Activated naive CD4-positive, alpha-beta T cell treated with anti-CD3 and anti-CD28 coated beads for 36 hours (primary cell): ENCODE measurements at regions not wholly inside any gene's neighbourhood (a gene's known extent, or its start where the extent isn't known, plus 50 kb on each side); places are given as distances from the start of the nearest gene placed in this dataset.

Experiments used
- CTCF ChIA-PET: fragments of 350-600 bp; sonication (Branson Sonifier 250); formaldehyde crosslinking; loops from one replicate; lab custom pipeline; 2021; ENCODE audit warnings: antibody characterized with exemption; lab: Charles Lee
- DNase-seq: peaks from one replicate; pipeline ENCODE4 v3.0.0-alpha.2; 2020
- H3K27ac Mint-ChIP-seq: one replicate; pipeline ENCODE4 v1.8.0; 2021; ENCODE audit warnings: mild to moderate bottlenecking, mixed read lengths
- H3K27me3 Mint-ChIP-seq: one replicate; pipeline ENCODE4 v1.8.0; 2021; ENCODE audit warnings: low read depth, mixed read lengths
- H3K36me3 Mint-ChIP-seq: one replicate; pipeline ENCODE4 v1.8.0; 2021; ENCODE audit warnings: low read depth, mixed read lengths
- H3K4me1 Mint-ChIP-seq: one replicate; pipeline ENCODE4 v1.8.0; 2021; ENCODE audit warnings: low read depth, mixed read lengths
- H3K4me3 Mint-ChIP-seq: one replicate; pipeline ENCODE4 v1.8.0; 2021; ENCODE audit warnings: mild to moderate bottlenecking, moderate library complexity, mixed read lengths
- H3K9me3 Mint-ChIP-seq: one replicate; pipeline ENCODE4 v1.8.0; 2021; ENCODE audit warnings: mixed read lengths
- intact Hi-C: fragments of 100-400 bp; cut with micrococcal nuclease; formaldehyde crosslinking; loops from one replicate; pipeline ENCODE4 v1.15.1; 2023

DNA sequence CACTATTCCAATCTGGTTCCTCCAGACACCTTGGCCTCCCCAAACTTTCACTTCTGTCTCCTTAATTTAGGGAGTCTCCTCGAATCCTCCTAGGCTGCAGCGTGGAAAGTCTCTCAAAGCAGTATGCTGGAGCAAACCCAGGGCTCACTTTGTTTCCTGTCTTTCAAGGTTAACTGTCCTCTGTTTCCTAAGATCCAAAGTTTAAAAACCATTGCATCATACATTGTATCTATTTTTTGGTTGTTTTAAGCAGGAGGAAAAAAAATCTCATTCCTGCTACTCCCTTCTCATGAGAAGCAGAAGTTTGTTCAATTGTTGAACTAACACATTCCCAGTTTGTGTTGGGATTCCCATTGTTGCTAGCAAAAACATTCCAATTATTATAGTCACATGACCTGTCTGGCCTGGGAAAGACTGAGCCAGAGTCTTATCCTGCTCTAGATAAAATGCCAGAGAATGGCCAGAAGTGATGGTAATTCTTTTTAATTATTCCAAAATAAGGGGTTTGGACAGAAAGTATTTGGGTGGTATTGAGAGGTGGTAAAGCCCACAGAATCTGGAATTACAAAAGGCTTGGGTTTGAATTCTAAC lies 67.3 kb downstream of the HSPB8 start:
- H3K4me1 Mint-ChIP-seq = no peaks in the 10 kb centered on the region

GRCh38 chr12:119247007-119247719 lies 68.4 kb downstream of the HSPB8 start:
- Mint-ChIP-seq H3K4me1 (no peaks in the 10 kb centered on the region), H3K4me3 (no peak overlapping the region), H3K9me3 (peaks cover 2% of the 10 kb centered on the region), H3K36me3 (no peaks in the 10 kb centered on the region), H3K27me3 (no peaks in the 10 kb centered on the region), H3K27ac (no peak overlapping the region)
- DNase-seq = no peak
- CTCF ChIA-PET = no interaction called here
- intact Hi-C loops = no loop called here

More for the DNA sequence above, 67.3 kb downstream of the HSPB8 start:
- intact Hi-C loops = no loop called here
- no peaks in the 10 kb centered on the region for H3K36me3 Mint-ChIP-seq
- H3K27ac Mint-ChIP-seq = no peak overlapping the region
- no peak for DNase-seq
- peaks cover 2% of the 10 kb centered on the region for H3K9me3 Mint-ChIP-seq
- CTCF ChIA-PET = no interaction called here
- no peak overlapping the region for H3K4me3 Mint-ChIP-seq
- no peaks in the 10 kb centered on the region for H3K27me3 Mint-ChIP-seq

DNA sequence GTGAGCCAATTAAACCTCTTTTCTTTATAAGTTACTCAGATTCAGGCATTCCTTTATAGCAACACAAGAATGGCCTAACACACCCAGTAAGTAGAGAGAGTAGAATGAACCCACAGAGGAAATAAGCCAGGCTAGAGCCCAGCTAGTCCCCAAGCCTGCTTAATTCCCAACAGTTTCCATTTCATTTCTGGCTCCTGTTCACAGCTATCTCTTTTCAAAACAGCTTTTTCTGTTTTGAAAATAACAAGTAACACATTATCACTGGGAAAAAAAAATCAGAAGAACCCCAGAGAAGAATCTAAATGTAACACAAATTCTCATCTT lies 69.0 kb downstream of the HSPB8 start:
- Mint-ChIP-seq H3K9me3 (peaks cover 2% of the 10 kb centered on the region), H3K36me3 (no peaks in the 10 kb centered on the region), H3K4me3 (no peak overlapping the region), H3K27me3 (no peaks in the 10 kb centered on the region), H3K4me1 (no peaks in the 10 kb centered on the region), H3K27ac (no peak overlapping the region)
- intact Hi-C loops = no loop called here
- no peak for DNase-seq
- CTCF ChIA-PET = no interaction called here

- H3K27me3 Mint-ChIP-seq = no peaks in the 10 kb centered on the region
- H3K36me3 Mint-ChIP-seq = no peaks in the 10 kb centered on the region
Measured at GRCh38 chr12:119249383-119250155, 70.8 kb downstream of the HSPB8 start.

DNA sequence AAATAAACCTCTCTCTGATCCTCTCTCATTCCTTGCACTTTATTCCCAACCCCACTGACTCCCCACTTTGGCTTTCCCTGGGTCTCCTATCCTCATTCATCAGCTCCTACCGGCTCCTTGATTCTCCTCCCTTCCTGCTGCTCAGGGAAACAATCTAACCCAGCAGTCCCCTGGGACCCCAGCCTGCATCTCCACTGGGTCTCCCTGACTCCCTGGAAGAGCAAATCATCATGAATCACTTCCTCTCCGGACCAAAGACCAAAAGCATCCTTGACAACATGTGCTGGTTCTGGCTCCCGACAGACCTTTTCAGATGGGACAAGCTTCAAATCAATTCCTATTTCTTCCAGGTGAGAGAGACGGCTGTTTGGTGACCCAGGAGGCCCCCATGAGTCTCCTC lies 76.6 kb downstream of the HSPB8 start:
- intact Hi-C loops = no loop called here
- no peaks in the 10 kb centered on the region for H3K4me1 Mint-ChIP-seq
- H3K27ac Mint-ChIP-seq = no peak overlapping the region
- CTCF ChIA-PET = no interaction called here
- H3K27me3 Mint-ChIP-seq = peaks cover 9% of the 10 kb centered on the region
- no peaks in the 10 kb centered on the region for H3K36me3 Mint-ChIP-seq
- no peak overlapping the region for H3K4me3 Mint-ChIP-seq
- no peak for DNase-seq
- H3K9me3 Mint-ChIP-seq = no peaks in the 10 kb centered on the region

More at GRCh38 chr12:119249383-119250155, 70.8 kb downstream of the HSPB8 start:
- Mint-ChIP-seq H3K4me3 (no peak overlapping the region), H3K27ac (no peak overlapping the region), H3K4me1 (no peaks in the 10 kb centered on the region), H3K9me3 (peaks cover 2% of the 10 kb centered on the region)
- DNase-seq = no peak
- CTCF ChIA-PET = no interaction called here
- intact Hi-C loops = no loop called here

- intact Hi-C loops = no loop called here
- no peaks in the 10 kb centered on the region for H3K4me1 Mint-ChIP-seq
- peaks cover 9% of the 10 kb centered on the region for H3K27me3 Mint-ChIP-seq
- DNase-seq = no peak
- no peak overlapping the region for H3K4me3 Mint-ChIP-seq
- H3K9me3 Mint-ChIP-seq = peaks cover 2% of the 10 kb centered on the region
- H3K27ac Mint-ChIP-seq = no peak overlapping the region
- H3K36me3 Mint-ChIP-seq = no peaks in the 10 kb centered on the region
- CTCF ChIA-PET = no interaction called here
Measured at GRCh38 chr12:119258149-119258548, 76.4 kb upstream of the CCDC60 start.

DNA sequence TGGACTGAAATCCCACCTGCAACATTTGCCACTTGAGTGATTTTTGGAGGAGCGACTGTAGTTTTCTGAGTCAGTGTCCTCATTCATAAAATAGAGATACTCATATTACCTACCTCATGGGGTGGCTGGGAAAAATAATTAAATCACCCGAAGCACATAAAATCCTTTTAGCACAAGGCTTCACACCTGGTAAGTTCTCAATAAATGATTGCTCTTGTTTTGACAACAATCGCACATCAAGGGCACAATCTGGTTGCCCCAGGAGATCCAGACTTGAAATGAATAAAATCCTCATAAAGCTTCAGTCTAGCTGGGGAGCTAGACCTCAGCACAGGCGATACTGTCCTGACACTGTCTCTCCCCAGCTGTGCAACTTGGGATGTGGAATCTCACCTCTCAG lies 76.0 kb upstream of the CCDC60 start:
- Mint-ChIP-seq H3K4me1 (no peaks in the 10 kb centered on the region), H3K9me3 (peaks cover 2% of the 10 kb centered on the region), H3K27ac (no peak overlapping the region), H3K36me3 (no peaks in the 10 kb centered on the region), H3K4me3 (no peak overlapping the region), H3K27me3 (peaks cover 12% of the 10 kb centered on the region)
- DNase-seq = no peak
- intact Hi-C loops = no loop called here
- CTCF ChIA-PET = no interaction called here

- CTCF ChIA-PET = no interaction called here
- H3K27me3 Mint-ChIP-seq = peaks cover 12% of the 10 kb centered on the region
- no peaks in the 10 kb centered on the region for H3K36me3 Mint-ChIP-seq
- no peak for DNase-seq
- intact Hi-C loops = no loop called here
- H3K4me3 Mint-ChIP-seq = no peak overlapping the region
- H3K9me3 Mint-ChIP-seq = peaks cover 2% of the 10 kb centered on the region
- H3K4me1 Mint-ChIP-seq = no peaks in the 10 kb centered on the region
- no peak overlapping the region for H3K27ac Mint-ChIP-seq
Measured at GRCh38 chr12:119259484-119259883, 75.0 kb upstream of the CCDC60 start.

GRCh38 chr12:119262388-119262787 lies 72.1 kb upstream of the CCDC60 start:
- H3K4me1 Mint-ChIP-seq = no peaks in the 10 kb centered on the region
- no peak overlapping the region for H3K27ac Mint-ChIP-seq
- intact Hi-C loops = no loop called here
- CTCF ChIA-PET = interaction anchor here (0.6 kb wide), 1 partner anchor 111 kb away, joined by 5 read pairs; no protein-coding TSS in a partner anchor
- no peaks in the 10 kb centered on the region for H3K36me3 Mint-ChIP-seq
- H3K4me3 Mint-ChIP-seq = no peak overlapping the region
- peaks cover 5% of the 10 kb centered on the region for H3K9me3 Mint-ChIP-seq
- DNase-seq = no peak
- H3K27me3 Mint-ChIP-seq = peaks cover 12% of the 10 kb centered on the region

DNA sequence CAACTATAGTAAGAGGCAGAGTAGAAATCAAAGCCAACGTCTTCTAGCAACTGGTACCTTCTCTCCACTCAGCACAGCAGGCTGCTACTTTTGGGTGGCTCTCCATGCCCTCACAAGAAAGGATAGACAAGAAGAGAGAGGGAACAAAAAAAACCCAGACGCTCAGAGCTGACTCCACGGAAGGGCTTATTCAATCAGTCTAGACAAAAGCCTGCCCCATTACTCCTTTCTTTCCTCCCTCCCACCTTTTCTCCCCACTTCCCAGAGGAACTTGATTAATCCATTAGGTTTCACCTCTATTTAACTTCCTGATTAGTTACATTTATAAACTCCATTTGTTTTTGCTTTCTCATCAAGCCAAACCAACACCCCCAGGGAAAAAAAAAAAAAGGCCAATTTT lies 71.1 kb upstream of the CCDC60 start:
- intact Hi-C loops = no loop called here
- Mint-ChIP-seq H3K4me1 (no peaks in the 10 kb centered on the region), H3K4me3 (no peak overlapping the region), H3K27ac (no peak overlapping the region), H3K27me3 (peaks cover 10% of the 10 kb centered on the region), H3K36me3 (no peaks in the 10 kb centered on the region), H3K9me3 (peaks cover 10% of the 10 kb centered on the region)
- DNase-seq = no peak
- CTCF ChIA-PET = interaction anchor here (0.8 kb wide), 1 partner anchor 172 kb away, joined by 5 read pairs; no protein-coding TSS in a partner anchor

- no peaks in the 10 kb centered on the region for H3K36me3 Mint-ChIP-seq
- no peak overlapping the region for H3K4me3 Mint-ChIP-seq
- intact Hi-C loops = no loop called here
- DNase-seq = no peak
- CTCF ChIA-PET = no interaction called here
- H3K9me3 Mint-ChIP-seq = peaks cover 14% of the 10 kb centered on the region
- H3K27me3 Mint-ChIP-seq = peaks cover 5% of the 10 kb centered on the region
- H3K27ac Mint-ChIP-seq = no peak overlapping the region
- peaks cover 3% of the 10 kb centered on the region for H3K4me1 Mint-ChIP-seq
Measured at GRCh38 chr12:119266963-119267362, 67.6 kb upstream of the CCDC60 start.

GRCh38 chr12:119274636-119275065 lies 59.9 kb upstream of the CCDC60 start:
- CTCF ChIA-PET = interaction anchor here (0.6 kb wide), 1 partner anchor 41 kb away, joined by 4 read pairs; no protein-coding TSS in a partner anchor
- Mint-ChIP-seq H3K36me3 (no peaks in the 10 kb centered on the region), H3K27ac (no peak overlapping the region), H3K9me3 (no peaks in the 10 kb centered on the region), H3K4me3 (no peak overlapping the region), H3K27me3 (no peaks in the 10 kb centered on the region), H3K4me1 (no peaks in the 10 kb centered on the region)
- DNase-seq = no peak
- intact Hi-C loops = no loop called here
